Peyer's patch (tissue), 4 donors: ENCODE measurements at regions not wholly inside any gene's neighbourhood (a gene's known extent, or its start where the extent isn't known, plus 50 kb on each side); places are given as distances from the start of the nearest gene placed in this dataset.

Experiments
- CTCF ChIP-seq, 6 experiments: fragments of 450-650 bp in 4 of 6; fragments of 200-600 bp in 2 of 6; sonication (generic) in 1 of 6; IDR thresholded peaks; one replicate each; pipeline ENCODE4 v1.5.1; 2017 to 2019; ENCODE audit warnings: antibody characterized with exemption in 6 of 6, mild to moderate bottlenecking in 3 of 6, moderate library complexity in 1 of 6
- POLR2A ChIP-seq, 2 donors: fragments of 450-650 bp; IDR thresholded peaks; one replicate each; pipeline ENCODE4 v1.5.1; 2017; ENCODE audit warnings: antibody characterized with exemption in 2 of 2, mild to moderate bottlenecking in 2 of 2, moderate library complexity in 2 of 2

- TF ChIP-seq CTCF (IDR thresholded peaks at IDR 0.05) (no peak), POLR2A (IDR thresholded peaks at IDR 0.05) (no peak)
Observed at GRCh38 chr6:143609972-143610371, 67.8 kb upstream of the PHACTR2 start.
